NCI-H345 (cell line): ENCODE measurements at regions not wholly inside any gene's neighbourhood (a gene's known extent, or its start where the extent isn't known, plus 50 kb on each side); places are given as distances from the start of the nearest gene placed in this dataset.

Experiments
- DNase-seq: peaks from one replicate; lab custom pipeline; 2025; lab: John Stamatoyannopoulos, UW

GRCh38 chr7:156307193-156307592, 333.4 kb upstream of the RNF32 start:
- no peak for DNase-seq

- DNase-seq: no peak
Measured at GRCh38 chr7:156305351-156305750, 335.2 kb upstream of the RNF32 start.

GRCh38 chr7:156282816-156283215, 357.8 kb upstream of the RNF32 start:
- DNase-seq: no peak

GRCh38 chr7:156279635-156280034, 360.9 kb upstream of the RNF32 start:
- no peak for DNase-seq

- no peak for DNase-seq
Measured at GRCh38 chr7:156275292-156275691, 365.3 kb upstream of the RNF32 start.

- DNase-seq: no peak
Measured at GRCh38 chr7:156274557-156274956, 366.0 kb upstream of the RNF32 start.

- no peak for DNase-seq
Measured at GRCh38 chr7:156261581-156261980, 379.0 kb upstream of the RNF32 start.

- no peak for DNase-seq
Measured at GRCh38 chr7:156257904-156258303, 382.7 kb upstream of the RNF32 start.

GRCh38 chr7:156255635-156256034, 384.9 kb upstream of the RNF32 start:
- no peak for DNase-seq

GRCh38 chr7:156251861-156252260, 388.7 kb upstream of the RNF32 start:
- DNase-seq: no peak

- no peak for DNase-seq
Measured at GRCh38 chr7:156240532-156240931, 400.0 kb upstream of the RNF32 start.

GRCh38 chr7:156238366-156239133, 402.0 kb upstream of the RNF32 start:
- no peak for DNase-seq

GRCh38 chr7:156237614-156238013, 403.0 kb upstream of the RNF32 start:
- no peak for DNase-seq

GRCh38 chr7:156236936-156237599, 403.5 kb upstream of the RNF32 start:
- DNase-seq: no peak

- no peak for DNase-seq
Measured at GRCh38 chr7:156236181-156236889, 404.2 kb upstream of the RNF32 start.

GRCh38 chr7:156234666-156235494, 405.7 kb upstream of the RNF32 start:
- DNase-seq: no peak

GRCh38 chr7:156234192-156234591, 406.4 kb upstream of the RNF32 start:
- DNase-seq: no peak

- DNase-seq: no peak
Measured at GRCh38 chr7:156232931-156233705, 407.5 kb upstream of the RNF32 start.

GRCh38 chr7:156230576-156230975, 410.0 kb upstream of the RNF32 start:
- no peak for DNase-seq

- no peak for DNase-seq
Measured at GRCh38 chr7:156224833-156225225, 412.6 kb upstream of the SHH start.
